OCI-LY3 (cell line): ENCODE measurements at regions not wholly inside any gene's neighbourhood (a gene's known extent, or its start where the extent isn't known, plus 50 kb on each side); places are given as distances from the start of the nearest gene placed in this dataset.

ENCODE experiments used
- EZH2phosphoT487 ChIP-seq: fragments of 200-600 bp; shearing (Covaris generic); IDR thresholded peaks from 2 replicates; pipeline ENCODE4 v1.6.1; 2018; ENCODE audit warnings: antibody characterized with exemption, mixed run types, low read depth
- TF ChIP-seq, protein P1 (sequence below): fragments of 200-600, 300-600 bp; sonication (generic); IDR thresholded peaks from 2 replicates; pipeline ENCODE4 v1.5.1; 2014; ENCODE audit warnings: antibody characterized with exemption, low read length, low read depth

GRCh38 chr9:79801459-79801858 lies 229.7 kb downstream of the TLE4 start:
- TF ChIP-seq, protein P1, sequence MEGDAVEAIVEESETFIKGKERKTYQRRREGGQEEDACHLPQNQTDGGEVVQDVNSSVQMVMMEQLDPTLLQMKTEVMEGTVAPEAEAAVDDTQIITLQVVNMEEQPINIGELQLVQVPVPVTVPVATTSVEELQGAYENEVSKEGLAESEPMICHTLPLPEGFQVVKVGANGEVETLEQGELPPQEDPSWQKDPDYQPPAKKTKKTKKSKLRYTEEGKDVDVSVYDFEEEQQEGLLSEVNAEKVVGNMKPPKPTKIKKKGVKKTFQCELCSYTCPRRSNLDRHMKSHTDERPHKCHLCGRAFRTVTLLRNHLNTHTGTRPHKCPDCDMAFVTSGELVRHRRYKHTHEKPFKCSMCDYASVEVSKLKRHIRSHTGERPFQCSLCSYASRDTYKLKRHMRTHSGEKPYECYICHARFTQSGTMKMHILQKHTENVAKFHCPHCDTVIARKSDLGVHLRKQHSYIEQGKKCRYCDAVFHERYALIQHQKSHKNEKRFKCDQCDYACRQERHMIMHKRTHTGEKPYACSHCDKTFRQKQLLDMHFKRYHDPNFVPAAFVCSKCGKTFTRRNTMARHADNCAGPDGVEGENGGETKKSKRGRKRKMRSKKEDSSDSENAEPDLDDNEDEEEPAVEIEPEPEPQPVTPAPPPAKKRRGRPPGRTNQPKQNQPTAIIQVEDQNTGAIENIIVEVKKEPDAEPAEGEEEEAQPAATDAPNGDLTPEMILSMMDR, result no peak
- TF ChIP-seq EZH2phosphoT487, result no peak
